Tibial nerve (tissue), 4 donors: ENCODE measurements at regions not wholly inside any gene's neighbourhood (a gene's known extent, or its start where the extent isn't known, plus 50 kb on each side); places are given as distances from the start of the nearest gene placed in this dataset.

Experiments used
- CTCF ChIP-seq, 5 experiments: fragments of 200-600 bp in 3 of 5; fragments of 450-650 bp in 2 of 5; sonication (generic) in 3 of 5; IDR thresholded peaks; one replicate each; pipeline ENCODE4 v1.5.1; 2016 to 2019; ENCODE audit warnings: antibody characterized with exemption in 5 of 5, mild to moderate bottlenecking in 3 of 5, moderate library complexity in 2 of 5
- EP300 ChIP-seq, 2 donors: sonication (generic); formaldehyde crosslinking; IDR thresholded peaks; one replicate each; pipeline ENCODE4 v1.6.1; 2017; ENCODE audit warnings: antibody characterized with exemption in 2 of 2, mild to moderate bottlenecking in 1 of 2
- POLR2A ChIP-seq, 2 donors: fragments of 450-650 bp; IDR thresholded peaks; one replicate each; pipeline ENCODE4 v1.6.1; 2017; ENCODE audit warnings: antibody characterized with exemption in 2 of 2, mild to moderate bottlenecking in 2 of 2, moderate library complexity in 2 of 2

- TF ChIP-seq CTCF (IDR thresholded peaks at IDR 0.05) (no peak), POLR2A (IDR thresholded peaks at IDR 0.05) (no peak), EP300 (IDR thresholded peaks at IDR 0.05) (no peak)
These were observed 160.1 kb upstream of the ATP11B start for GRCh38 chr3:182633186-182633585.
